HG03159 (cell line): ENCODE measurements at regions not wholly inside any gene's neighbourhood (a gene's known extent, or its start where the extent isn't known, plus 50 kb on each side); places are given as distances from the start of the nearest gene placed in this dataset.

ENCODE experiments used
- ATAC-seq: cut with Tn5 transposase; IDR thresholded peaks from one replicate; pipeline ENCODE4 v1.9.1; 2021; ENCODE audit warnings: mild to moderate bottlenecking, moderate library complexity; ENCODE audit not compliant: unreplicated experiment

DNA sequence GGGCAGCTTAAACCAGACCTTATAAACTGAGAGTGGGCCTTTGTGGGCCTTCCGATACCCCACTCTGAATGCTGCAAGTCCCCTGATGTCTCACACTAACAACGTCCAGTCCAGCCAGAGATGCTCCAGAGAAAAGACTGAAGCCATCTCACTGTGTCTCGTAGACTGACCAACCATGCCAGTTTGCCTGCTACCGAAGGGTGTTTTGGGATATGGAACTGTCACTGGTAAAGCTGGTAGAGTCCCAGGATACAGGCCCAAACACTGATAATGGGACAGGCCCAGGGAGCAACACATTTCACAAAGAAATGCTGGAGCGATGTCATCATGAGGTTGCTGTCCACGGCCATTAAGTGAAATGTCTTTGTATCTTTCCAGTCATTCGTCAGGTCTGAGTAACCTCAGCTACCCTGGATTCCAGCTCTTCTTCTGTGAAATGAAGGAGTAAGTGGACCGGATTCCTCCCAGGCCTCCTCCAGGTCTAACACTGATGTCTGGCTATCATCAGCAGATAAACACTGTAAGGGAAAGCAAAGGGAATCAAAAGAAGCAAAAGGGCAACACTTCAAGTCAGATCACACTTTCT lies 81.6 kb downstream of the SLC5A7 start:
- no peak for ATAC-seq

DNA sequence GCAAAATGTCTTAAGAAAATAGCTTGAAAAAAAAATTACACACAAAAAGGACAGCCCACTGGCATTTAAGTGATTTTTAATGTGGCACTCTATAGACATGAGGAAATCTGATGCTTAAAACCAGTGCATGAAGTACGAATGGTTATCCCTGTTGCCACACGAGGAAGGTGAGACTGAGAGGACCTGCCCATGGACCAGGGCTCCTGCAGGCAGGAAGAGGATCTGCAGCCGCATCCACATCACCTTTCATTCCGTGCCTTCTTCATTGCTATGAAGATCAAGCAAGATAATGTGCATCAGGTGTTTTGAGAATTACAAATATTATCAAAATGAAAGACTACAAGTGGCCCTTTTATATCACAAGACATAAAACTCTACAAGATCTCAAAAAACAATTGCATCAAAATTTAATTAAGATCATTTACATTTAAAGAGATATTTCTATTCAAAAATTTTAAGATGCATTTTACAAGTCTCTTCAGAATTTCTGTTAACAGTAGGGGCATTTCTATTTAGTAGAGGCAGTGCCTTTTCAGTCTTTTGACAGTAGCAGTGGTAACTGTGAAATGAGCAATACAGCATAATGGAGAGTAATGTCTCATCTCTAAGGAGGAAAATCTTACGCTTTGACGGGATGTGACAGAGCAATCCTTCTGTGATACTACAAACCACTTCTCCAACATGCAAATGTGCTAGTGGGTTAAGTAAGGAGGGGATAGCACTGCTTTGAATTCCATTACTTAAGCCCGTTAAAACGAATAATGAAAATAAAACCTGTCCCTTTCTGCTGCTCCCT lies 83.4 kb downstream of the SLC5A7 start:
- no peak for ATAC-seq

DNA sequence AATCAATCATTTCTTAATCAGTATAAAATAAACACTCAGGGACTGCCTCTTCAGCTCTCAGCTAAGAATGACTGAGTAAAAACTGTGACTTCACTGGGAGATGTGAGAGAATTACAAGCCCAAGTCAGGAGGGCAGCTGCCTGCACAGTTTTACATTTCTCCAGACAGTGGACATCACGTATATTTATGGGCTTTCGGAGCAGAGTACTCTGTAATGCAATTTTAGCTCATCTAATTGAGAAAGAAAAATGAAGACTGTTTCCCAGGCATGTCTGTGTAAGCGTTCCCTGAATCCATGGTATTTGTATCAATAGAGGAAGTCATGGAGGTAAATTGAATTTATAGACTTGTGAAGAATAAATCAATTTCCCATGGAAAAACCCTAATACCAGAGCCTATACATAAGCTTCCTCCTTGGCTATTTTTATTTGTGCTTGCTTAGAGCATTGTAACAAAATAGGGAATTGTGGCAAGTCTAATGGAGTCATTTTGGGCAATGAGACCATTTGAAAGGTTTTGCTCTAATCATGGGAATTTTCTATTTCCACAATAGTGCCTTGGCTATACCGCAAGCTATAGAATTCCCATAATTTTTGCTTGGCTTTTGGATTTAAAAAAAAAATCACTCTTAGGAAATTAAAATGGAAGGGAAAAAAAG lies 87.2 kb downstream of the SLC5A7 start:
- ATAC-seq, result no peak

DNA sequence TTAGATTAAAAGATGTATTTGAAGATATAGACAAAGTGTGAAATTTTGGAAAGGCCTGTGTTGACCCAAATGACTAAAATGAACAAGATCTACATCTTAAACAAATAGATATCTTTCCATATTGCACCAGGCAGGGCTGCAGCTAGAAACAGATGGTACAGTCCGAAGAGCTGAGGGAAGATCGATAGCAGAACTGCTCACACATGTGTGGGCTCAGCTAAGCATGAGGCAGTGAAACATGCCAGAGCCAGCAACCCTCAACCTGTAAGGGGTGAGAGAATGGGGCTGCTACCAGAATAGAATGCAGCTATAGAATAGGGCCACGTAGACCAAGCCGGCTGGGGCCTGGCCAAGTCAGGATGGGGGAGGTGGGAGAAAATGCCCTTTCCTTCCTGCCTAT lies 87.8 kb downstream of the SLC5A7 start:
- no peak for ATAC-seq

DNA sequence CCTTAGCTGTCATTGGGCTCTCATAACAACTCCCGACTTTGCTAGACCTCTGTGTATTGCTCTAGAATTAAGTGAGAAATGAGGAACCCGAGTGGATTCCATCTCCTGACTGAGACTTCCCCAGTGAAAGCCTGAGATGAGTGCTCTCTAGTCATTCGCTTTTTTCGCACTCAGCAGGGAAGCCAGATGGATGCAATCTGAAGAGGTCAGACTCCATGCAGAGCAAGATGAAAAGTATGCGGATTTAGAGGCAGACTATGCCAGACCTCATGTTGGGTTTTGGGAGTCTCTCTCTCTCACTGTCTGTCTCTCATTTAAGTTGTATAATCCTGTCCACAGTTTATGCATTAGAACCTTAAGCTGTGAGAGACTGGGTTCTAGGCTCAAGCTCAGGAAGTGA lies 88.6 kb downstream of the SLC5A7 start:
- no peak for ATAC-seq

DNA sequence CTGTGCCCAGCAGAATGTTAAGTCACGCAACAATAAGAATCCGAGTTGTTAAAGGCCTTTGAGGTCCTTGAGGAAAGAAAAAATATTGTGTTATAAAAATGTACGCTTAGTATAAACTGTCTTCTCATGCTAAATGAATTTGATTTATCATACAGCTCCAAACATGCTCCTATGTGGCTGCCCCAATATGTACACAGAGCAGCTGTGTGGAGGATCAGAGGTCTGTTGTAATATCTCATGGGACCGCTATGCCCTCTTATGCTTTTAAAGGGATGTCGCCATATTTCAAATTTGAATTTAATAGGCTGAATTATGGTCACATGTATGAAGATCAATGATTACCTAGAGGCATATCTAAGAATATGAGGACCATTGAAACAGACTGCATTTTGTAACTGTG lies 90.2 kb downstream of the SLC5A7 start:
- no peak for ATAC-seq

DNA sequence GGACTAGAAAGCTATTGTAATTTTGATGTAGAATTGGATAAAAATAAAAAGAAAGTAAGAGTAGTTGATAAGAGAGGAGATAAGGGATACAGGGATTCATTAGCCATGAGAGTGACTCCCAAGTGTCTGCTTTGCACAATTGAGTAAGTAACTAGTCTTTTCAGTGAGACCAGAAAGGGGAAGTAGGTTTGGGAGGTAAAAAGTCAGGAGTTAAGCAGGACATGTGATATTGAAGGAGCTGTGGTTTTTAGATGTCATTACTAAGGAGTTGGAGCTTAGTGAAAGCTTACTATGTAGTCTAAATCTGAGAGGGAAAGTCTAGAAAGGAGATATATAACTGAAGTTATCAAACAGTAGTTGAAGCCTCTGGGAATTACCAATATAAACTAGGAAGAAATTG lies 93.4 kb downstream of the SLC5A7 start:
- no peak for ATAC-seq

DNA sequence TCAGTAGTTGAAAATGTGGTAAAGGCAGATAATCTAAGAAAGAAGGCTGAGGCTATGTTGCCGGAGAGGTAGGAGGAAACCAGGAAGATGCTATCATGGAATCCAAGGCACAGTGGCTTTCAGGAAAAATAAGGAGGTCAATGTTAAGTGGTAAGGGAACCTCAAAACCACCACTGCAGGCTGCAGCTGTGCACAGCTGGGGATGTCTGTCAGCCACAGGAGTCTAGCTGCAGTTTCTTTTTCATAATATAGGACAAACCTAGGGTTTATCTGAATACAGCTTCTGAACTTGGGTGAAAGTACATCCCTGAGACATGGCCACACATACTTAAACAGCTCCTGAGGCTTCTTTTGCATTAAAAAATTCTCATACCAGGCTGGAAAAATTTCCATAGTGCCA lies 93.9 kb downstream of the SLC5A7 start:
- ATAC-seq, result no peak

DNA sequence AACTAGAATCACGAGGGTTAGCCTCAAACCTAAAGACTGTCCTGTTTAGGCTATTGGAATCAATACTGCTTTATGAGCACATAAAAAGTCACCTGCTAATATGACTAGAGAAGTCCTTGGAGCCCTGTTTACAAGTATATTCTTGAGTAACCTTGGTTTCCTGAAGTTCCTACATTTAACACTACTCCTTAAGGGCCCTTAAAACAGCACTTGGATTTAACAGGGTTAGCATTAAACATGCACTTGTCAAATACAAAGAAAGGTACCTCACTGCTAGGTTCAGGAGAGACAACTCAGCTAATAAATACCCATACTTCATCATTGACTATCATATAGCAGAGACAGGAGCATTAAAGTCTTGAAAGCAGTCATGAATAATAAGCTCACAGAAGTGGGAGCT lies 96.7 kb downstream of the SLC5A7 start:
- ATAC-seq, result no peak

DNA sequence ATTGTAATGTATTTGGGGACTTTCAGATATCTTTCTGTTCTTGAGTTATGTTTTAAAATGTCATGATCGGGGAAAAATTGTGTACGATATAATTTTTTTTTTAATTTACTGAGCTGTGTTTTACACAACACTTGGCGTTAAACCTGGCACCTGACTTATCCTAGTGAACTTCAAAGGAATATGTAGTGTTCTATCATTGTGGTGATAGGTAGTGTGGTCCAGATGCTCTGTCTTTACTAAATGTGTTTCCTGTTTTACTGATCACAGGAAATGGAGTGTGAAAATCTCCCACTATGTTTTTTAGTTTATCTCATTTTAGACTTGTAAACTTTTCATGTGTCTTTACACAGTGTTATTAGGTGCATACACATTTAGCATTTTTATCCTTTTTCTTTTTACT lies 98.0 kb downstream of the SLC5A7 start:
- ATAC-seq, result no peak

DNA sequence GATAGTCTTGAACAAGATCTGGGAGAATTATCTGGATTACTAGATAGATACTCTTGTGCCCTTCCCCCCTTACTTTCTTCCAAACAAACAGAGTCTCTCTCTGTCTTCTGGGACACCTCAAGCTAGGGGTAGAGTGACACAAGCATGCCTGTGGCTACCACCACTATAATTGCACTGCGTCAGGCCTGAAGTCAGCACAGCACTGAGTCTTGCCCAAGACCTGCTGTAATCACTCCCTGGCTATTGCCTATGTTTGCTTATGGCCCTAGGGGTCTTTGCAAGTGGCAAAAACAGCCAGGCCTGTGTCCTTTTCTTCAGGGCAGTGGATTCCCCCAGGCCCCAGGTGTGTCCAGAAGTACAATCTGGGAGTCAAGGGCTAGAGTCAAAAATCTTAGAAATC lies 106.6 kb downstream of the SLC5A7 start:
- ATAC-seq, result no peak

DNA sequence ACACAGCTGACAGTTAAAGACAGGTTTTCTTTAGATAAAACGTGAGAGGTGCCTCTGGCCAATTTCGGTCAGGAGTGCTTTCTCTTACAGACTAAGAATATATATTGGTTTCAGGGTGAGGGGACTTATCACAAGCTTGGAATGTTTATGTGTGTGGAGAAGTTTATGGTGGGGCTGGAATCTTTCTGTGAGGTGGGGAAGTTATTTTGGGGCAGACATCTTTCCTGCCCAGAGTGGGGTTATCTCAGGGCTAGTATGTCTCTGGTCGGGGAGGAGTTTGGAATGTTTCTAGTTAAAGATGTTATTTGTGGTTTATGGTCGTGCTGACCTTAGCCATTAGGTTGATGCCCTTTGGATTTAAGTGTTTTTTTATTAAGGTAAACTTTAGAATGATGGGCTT lies 115.2 kb downstream of the SLC5A7 start:
- ATAC-seq, result no peak

DNA sequence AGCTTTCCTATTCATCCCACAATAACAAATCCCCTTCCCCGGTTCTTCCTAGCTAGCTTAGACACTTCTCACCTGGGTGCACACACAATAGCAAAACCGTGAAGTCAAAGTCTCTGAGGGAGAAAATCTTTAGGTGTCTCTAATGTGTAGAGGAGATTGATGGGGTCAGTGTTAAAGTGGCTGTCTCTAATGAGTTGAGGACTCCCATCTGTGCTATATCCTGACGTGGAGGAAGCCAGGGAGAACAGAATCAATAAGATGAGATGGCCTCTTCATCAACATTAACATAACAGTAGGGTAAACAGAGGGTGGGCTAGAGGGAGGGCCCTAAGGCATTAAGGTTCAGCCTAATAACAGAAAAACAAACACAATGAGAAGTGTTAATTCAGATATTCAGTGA lies 120.4 kb downstream of the SLC5A7 start:
- no peak for ATAC-seq

DNA sequence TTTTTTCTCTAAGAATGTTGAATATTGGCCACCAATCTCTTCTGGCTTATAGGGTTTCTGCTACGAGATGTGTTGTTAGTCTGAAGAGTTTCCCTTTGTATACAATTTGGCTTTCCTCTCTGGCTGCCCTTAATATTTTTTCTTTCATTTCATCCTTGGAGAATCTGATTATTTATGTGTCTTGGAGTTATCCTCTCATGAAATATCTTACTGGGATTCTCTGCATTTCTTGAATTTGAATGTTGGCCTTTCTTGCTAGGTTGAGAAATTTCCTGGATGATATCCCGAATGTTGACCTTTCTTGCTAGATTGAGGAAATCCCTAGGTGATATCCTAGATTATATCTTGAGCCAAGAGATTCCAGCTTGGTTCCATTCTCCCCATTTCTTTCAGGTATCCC lies 125.6 kb downstream of the SLC5A7 start:
- no peak for ATAC-seq

DNA sequence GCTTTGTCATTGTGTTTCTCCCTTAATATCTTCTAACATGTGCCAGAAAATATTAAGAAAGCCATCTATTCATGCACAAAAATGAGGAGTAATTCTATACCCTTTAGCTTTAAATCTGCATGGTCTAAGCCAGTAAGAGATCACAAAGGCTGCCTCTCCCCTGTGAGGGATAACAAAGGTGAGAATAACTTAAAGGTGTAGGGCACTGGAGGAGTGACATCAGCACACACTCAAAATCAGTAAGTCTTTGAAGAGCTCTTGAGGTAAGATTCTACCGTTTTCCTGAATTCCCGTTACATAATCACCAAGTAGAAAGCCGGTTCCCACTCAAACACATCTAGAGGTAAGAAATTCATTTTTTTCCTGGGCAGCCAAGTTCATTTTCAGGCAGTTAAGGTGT lies 123.9 kb upstream of the SULT1C3 start:
- no peak for ATAC-seq

DNA sequence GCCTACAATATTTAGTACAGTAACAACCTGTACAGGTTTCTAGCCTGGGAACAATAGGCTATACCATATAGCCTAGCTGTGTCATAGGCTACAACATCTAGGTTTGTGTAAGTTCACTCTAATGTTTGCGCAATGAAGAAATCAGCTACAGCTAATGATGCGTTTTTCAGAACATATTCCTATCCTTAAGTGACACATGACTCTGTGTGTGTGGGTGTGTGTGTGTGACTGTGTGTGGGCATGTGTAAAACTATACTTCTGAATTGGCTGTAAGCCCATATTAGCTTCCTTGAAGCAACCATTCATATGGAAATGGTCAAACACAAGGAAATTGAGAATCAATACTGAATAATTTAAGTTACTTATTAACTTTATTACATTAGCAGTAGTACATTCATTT lies 120.8 kb upstream of the SULT1C3 start:
- no peak for ATAC-seq

DNA sequence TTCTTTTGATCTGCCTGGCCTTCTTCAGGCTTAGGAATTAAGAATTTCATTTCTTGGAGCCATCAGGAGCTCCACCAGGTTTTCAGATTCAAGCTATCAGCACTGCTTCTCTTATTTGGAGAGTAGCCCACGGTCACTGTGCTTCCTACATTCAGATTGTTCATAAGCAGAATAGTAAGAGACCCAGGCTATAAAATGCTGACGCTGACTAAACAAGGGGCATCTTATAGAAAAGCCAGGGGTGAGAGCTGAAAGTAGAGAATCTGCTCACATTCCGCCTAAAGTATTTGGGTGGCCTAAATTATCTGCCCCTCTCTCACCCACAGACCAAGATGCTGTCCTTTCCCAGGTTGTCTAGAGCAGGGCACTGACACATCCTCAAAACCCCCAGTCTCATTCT lies 120.3 kb upstream of the SULT1C3 start:
- no peak for ATAC-seq

DNA sequence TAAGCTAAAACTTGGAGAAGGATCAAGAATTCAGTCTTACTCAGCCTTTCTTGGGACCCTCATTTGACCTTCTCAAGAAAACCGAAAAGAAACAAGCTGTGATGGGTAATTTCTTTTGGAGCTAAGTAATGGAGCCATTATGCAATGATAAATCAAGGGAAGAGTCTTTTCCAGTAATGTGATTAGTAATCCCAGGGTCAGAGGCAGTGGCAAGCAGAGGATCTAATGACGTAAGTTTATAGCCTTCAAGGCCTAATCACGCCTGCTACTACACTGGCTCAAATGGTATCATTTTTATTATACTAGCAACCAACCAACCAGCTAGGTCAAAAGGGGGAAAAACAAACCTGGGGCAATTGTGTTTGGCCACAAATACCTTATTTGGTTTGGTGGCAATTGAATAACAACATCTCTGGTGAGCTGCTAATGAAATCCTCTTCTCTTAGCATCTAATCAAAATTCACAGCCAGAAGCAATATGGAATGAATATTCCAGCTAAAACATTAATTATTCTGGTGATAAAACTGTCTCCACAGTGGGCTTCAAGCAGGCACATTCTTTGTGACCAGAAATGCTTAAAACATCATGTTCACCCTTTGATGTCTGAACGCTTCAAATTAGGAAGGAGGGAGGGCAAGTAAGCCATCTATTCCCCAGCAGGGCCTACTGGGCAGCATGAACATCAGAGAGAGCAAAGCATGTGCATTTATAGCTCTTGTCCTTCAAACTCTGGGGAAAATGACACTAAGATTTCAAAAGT lies 114.9 kb upstream of the SULT1C3 start:
- no peak for ATAC-seq

DNA sequence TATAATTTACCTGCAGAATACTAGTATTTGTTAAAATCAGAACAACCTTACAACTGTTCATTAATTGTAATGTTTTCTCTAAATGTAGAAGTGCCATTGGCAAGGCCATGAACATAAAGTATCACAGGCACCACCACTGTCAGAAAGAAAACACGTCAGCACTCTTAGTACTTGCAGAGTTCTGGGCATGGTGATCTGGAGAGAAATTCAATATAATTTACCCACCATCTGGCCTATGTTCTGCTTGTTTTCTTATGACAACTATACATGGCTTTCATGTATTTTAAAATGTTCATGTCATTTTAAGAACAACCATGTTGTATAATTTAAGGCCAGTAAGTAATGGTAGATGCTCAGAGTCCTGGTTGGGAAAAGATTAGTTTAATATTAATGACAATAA lies 114.2 kb upstream of the SULT1C3 start:
- no peak for ATAC-seq

DNA sequence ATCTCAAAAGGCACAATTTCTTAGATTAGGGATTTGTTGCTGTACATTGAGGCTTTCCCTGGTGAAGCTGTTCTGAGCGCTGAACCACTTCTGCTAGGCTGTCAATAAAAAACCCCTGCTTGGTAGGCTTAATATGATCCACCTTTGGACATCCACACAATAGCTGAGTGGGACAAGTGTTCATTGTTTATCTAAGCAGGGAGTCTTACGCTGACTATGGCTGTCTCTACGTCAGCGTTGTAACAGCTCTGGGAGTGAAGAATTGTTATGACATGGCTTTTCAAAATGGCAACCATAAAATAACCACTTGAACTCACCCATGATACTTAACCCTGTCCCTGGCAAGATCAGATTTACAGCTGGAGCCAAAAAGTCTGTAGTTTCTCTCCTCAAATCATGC lies 111.5 kb upstream of the SULT1C3 start:
- ATAC-seq, result no peak

DNA sequence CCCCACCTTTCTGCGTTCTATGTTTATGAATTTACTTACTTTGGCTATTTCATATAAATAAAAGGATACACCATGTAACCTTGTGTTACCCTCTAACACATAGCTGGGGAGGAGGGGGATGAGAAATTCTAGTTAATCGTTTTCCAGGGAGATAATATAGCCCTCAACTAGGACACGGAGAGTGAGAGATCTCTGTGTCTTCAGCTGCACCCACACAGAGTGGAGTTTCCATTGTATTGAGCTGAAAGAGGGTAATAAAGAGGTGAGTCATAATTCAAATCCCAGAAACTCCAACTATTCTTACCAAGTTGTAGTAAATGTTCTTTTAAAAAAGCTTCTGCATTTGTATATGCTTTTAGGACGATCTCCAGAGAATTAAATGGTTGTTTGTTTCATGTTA lies 110.1 kb upstream of the SULT1C3 start:
- ATAC-seq, result no peak

DNA sequence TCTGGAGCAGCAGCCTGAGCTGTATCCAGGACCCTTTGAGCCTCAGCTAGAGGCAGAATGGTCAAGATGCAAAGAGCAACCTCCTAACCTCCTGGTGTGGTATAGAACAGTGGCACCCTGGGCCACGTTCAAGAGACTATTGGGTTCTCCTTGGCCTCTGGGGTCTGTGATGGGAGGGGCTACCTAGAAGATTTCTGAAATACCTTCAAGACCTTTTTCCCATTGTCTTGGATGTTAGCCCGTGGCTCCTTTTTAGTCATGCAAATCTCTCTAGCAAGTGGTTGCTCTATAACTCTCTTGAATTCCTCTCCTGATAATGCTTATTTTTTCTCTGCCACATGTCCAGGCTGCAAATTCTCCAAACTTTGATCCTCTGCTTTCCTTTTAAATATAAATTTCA lies 106.3 kb upstream of the SULT1C3 start:
- no peak for ATAC-seq
